GM12891 (cell line): ENCODE measurements at regions not wholly inside any gene's neighbourhood (a gene's known extent, or its start where the extent isn't known, plus 50 kb on each side); places are given as distances from the start of the nearest gene placed in this dataset.
"Not testable (repeated sequence)": the region's sequence is repeated elsewhere in the genome, so short reads cannot be mapped to it uniquely, and the experiment has no call there.

Experiments
- PAX5 ChIP-seq: IDR thresholded peaks from 2 replicates; pipeline ENCODE4 v1.6.1; 2011; ENCODE audit warnings: low read length, moderate library complexity, mild to moderate bottlenecking; ENCODE audit not compliant: insufficient read depth, severe bottlenecking
- POLR2A ChIP-seq: IDR thresholded peaks from 2 replicates; pipeline ENCODE4 v1.6.1; 2011; ENCODE audit warnings: low read depth, low read length, control low read depth
- POLR2AphosphoS5 ChIP-seq: IDR thresholded peaks from 2 replicates; pipeline ENCODE4 v1.6.1; 2011; ENCODE audit warnings: low read depth, low read length, control low read depth
- POU2F2 ChIP-seq: IDR thresholded peaks from 2 replicates; pipeline ENCODE4 v1.6.1; 2011; ENCODE audit warnings: low read depth, mild to moderate bottlenecking, control low read depth, low read length, moderate library complexity
- SPI1 ChIP-seq: IDR thresholded peaks from 2 replicates; pipeline ENCODE4 v1.6.1; 2011; ENCODE audit warnings: low read depth, low read length, control low read depth
- TAF1 ChIP-seq: IDR thresholded peaks from 2 replicates; pipeline ENCODE4 v1.6.1; 2011; ENCODE audit warnings: low read depth, low read length, control low read depth

- not testable (repeated sequence) for TF ChIP-seq TAF1, POLR2A, SPI1, POLR2AphosphoS5, POU2F2, PAX5
Observed at GRCh38 chr17:15832921-15833480, 100.9 kb downstream of the TBC1D26 start.
